HG02588 (cell line): ENCODE measurements at regions not wholly inside any gene's neighbourhood (a gene's known extent, or its start where the extent isn't known, plus 50 kb on each side); places are given as distances from the start of the nearest gene placed in this dataset.
"Not testable (repeated sequence)": the region's sequence is repeated elsewhere in the genome, so short reads cannot be mapped to it uniquely, and the experiment has no call there.

ENCODE experiments used
- ATAC-seq: cut with Tn5 transposase; IDR thresholded peaks from one replicate; pipeline ENCODE4 v1.9.1; 2021; ENCODE audit warnings: mild to moderate bottlenecking, moderate library complexity; ENCODE audit not compliant: unreplicated experiment

GRCh38 chr14:88981948-88982347, 157.5 kb downstream of the TTC8 start:
- ATAC-seq = no peak

GRCh38 chr14:88983755-88984154, 159.3 kb downstream of the TTC8 start:
- ATAC-seq = no peak

GRCh38 chr14:88985654-88986053, 161.2 kb downstream of the TTC8 start:
- no peak for ATAC-seq

GRCh38 chr14:88986146-88986841, 161.8 kb downstream of the TTC8 start:
- ATAC-seq = no peak

GRCh38 chr14:88986908-88987307, 162.5 kb downstream of the TTC8 start:
- ATAC-seq = not testable (repeated sequence)

GRCh38 chr14:88987516-88987915, 163.1 kb downstream of the TTC8 start:
- ATAC-seq = no peak

- no peak for ATAC-seq
Measured at GRCh38 chr14:88989911-88990310, 165.5 kb downstream of the TTC8 start.

GRCh38 chr14:88990856-88991255, 166.4 kb downstream of the TTC8 start:
- no peak for ATAC-seq

GRCh38 chr14:88992011-88992410, 167.6 kb downstream of the TTC8 start:
- no peak for ATAC-seq

- no peak for ATAC-seq
Measured at GRCh38 chr14:88993946-88994345, 169.5 kb downstream of the TTC8 start.

- ATAC-seq = no peak
Measured at GRCh38 chr14:88995437-88996198, 171.2 kb downstream of the TTC8 start.

GRCh38 chr14:88998027-88998426, 173.6 kb downstream of the TTC8 start:
- ATAC-seq = no peak

GRCh38 chr14:88999137-88999536, 174.7 kb downstream of the TTC8 start:
- ATAC-seq = no peak

- ATAC-seq = no peak
Measured at GRCh38 chr14:89000007-89000942, 175.8 kb downstream of the TTC8 start.

- no peak for ATAC-seq
Measured at GRCh38 chr14:89004166-89004565, 179.7 kb downstream of the TTC8 start.

GRCh38 chr14:89007906-89008305, 183.5 kb downstream of the TTC8 start:
- ATAC-seq = no peak

GRCh38 chr14:89011355-89012281, 187.2 kb downstream of the TTC8 start:
- ATAC-seq = no peak

- no peak for ATAC-seq
Measured at GRCh38 chr14:89012282-89013097, 188.0 kb downstream of the TTC8 start.

- ATAC-seq = no peak
Measured at GRCh38 chr14:89013098-89013504, 188.7 kb downstream of the TTC8 start.
